IMR-90 (cell line): ENCODE measurements at regions not wholly inside any gene's neighbourhood (a gene's known extent, or its start where the extent isn't known, plus 50 kb on each side); places are given as distances from the start of the nearest gene placed in this dataset.

Experiments used
- ATAC-seq: fragments of 200-7000 bp; cut with Tn5 transposase; 2 replicates; pipeline ENCODE4 v1.9.1; 2020; ENCODE audit warnings: low read depth, mild to moderate bottlenecking, moderate library complexity
- BruUV-seq: library from RNA; stranded (reverse); fragments of 400-500 nt; replicated peaks from 2 replicates; lab custom pipeline; 2021; lab: Mats Ljungman, UMichigan
- CTCF ChIA-PET: fragments of 300-600 bp; formaldehyde crosslinking; extraction: SDS; loops from one replicate; lab custom pipeline; 2021; ENCODE audit warnings: antibody characterized with exemption; lab: Yijun Ruan, JAX
- POLR2A ChIA-PET: fragments of 300-600 bp; sonication (Branson Sonifier 250); formaldehyde crosslinking; loops from one replicate; lab custom pipeline; 2022; ENCODE audit warnings: antibody characterized with exemption; ENCODE audit not compliant: unreplicated experiment; lab: Charles Lee
- DNase-seq: peaks from one replicate; pipeline ENCODE4 v3.0.0; 2013
- H2AFZ ChIP-seq: replicated peaks from 2 replicates; pipeline ENCODE3; 2013; ENCODE audit warnings: low read length, mild to moderate bottlenecking; ENCODE audit not compliant: poor library complexity
- H2AK5ac ChIP-seq: 2 replicates; pipeline ENCODE4 v1.6.1; 2013; ENCODE audit warnings: low read depth, low read length, inconsistent platforms
- H2AK9ac ChIP-seq: replicated peaks from 2 replicates; pipeline ENCODE3; 2013; ENCODE audit warnings: mild to moderate bottlenecking, low read depth, low read length, moderate library complexity; ENCODE audit not compliant: poor library complexity
- H2BK120ac ChIP-seq: 2 replicates; pipeline ENCODE4 v1.6.1; 2013; ENCODE audit warnings: low read depth, low read length, inconsistent platforms
- H2BK15ac ChIP-seq: 3 replicates; pipeline ENCODE4 v1.6.1; 2013; ENCODE audit warnings: low read depth, low read length, inconsistent platforms
- H2BK20ac ChIP-seq: 2 replicates; pipeline ENCODE4 v1.6.1; 2013; ENCODE audit warnings: low read depth, mild to moderate bottlenecking, inconsistent platforms, low read length, moderate library complexity
- H2BK5ac ChIP-seq: 2 replicates; pipeline ENCODE4 v1.6.1; 2013; ENCODE audit warnings: mild to moderate bottlenecking, low read depth, low read length, inconsistent platforms; ENCODE audit not compliant: poor library complexity, severe bottlenecking
- H3K14ac ChIP-seq: replicated peaks from 2 replicates; pipeline ENCODE4 v1.6.1; 2013; ENCODE audit warnings: low read depth, low read length, inconsistent platforms
- H3K18ac ChIP-seq: 2 replicates; pipeline ENCODE4 v1.6.1; 2013; ENCODE audit warnings: low read depth, low read length, control low read depth
- H3K23ac ChIP-seq: 2 replicates; pipeline ENCODE4 v1.6.1; 2013; ENCODE audit warnings: low read depth, low read length, inconsistent platforms
- H3K27ac ChIP-seq: 2 replicates; pipeline ENCODE4 v1.5.1; 2013; ENCODE audit warnings: mild to moderate bottlenecking, control low read depth, low read length; ENCODE audit not compliant: insufficient read depth
- H3K27me3 ChIP-seq: 2 replicates; pipeline ENCODE4 v1.6.1; 2013; ENCODE audit warnings: low read length; ENCODE audit not compliant: control insufficient read depth, insufficient read depth
- H3K36me3 ChIP-seq: 2 replicates; pipeline ENCODE4 v1.6.1; 2013; ENCODE audit warnings: low read length, mixed read lengths; ENCODE audit not compliant: control insufficient read depth, insufficient read depth
- H3K4ac ChIP-seq: 2 replicates; pipeline ENCODE4 v1.6.1; 2013; ENCODE audit warnings: low read depth, low read length, inconsistent platforms
- H3K4me1 ChIP-seq: 2 replicates; pipeline ENCODE4 v1.6.1; 2013; ENCODE audit warnings: low read length, mixed read lengths; ENCODE audit not compliant: control insufficient read depth, insufficient read depth
- H3K4me2 ChIP-seq: 2 replicates; pipeline ENCODE4 v1.6.1; 2013; ENCODE audit warnings: low read depth, mild to moderate bottlenecking, control low read depth, low read length, moderate library complexity
- H3K4me3 ChIP-seq: 2 replicates; pipeline ENCODE4 v1.5.1; 2013; ENCODE audit warnings: low read depth, mild to moderate bottlenecking, control low read depth, low read length, moderate library complexity; ENCODE audit not compliant: insufficient read depth
- H3K56ac ChIP-seq: 2 replicates; pipeline ENCODE4 v1.6.1; 2013; ENCODE audit warnings: low read length, inconsistent platforms; ENCODE audit not compliant: insufficient read depth; ENCODE audit errors: extremely low read depth
- H3K79me1 ChIP-seq, 2 experiments: 2 replicates each; pipeline ENCODE4 v1.6.1; 2013; ENCODE audit warnings: low read length in 2 of 2, inconsistent platforms in 1 of 2, low read depth in 1 of 2
- H3K9ac ChIP-seq: 2 replicates; pipeline ENCODE4 v1.6.1; 2013; ENCODE audit warnings: low read depth, low read length, control low read depth
- H3K9me1 ChIP-seq: 2 replicates; pipeline ENCODE4 v1.6.1; 2013; ENCODE audit warnings: low read length, inconsistent platforms; ENCODE audit not compliant: insufficient read depth
- H3K9me3 ChIP-seq: 2 replicates; pipeline ENCODE4 v1.6.1; 2013; ENCODE audit warnings: low read length; ENCODE audit not compliant: control insufficient read depth, insufficient read depth
- H4K20me1 ChIP-seq: 2 replicates; pipeline ENCODE4 v1.6.1; 2013; ENCODE audit warnings: low read length, inconsistent platforms; ENCODE audit not compliant: insufficient read depth
- H4K5ac ChIP-seq: 2 replicates; pipeline ENCODE4 v1.6.1; 2013; ENCODE audit warnings: mild to moderate bottlenecking, low read depth, low read length, control low read depth
- H4K8ac ChIP-seq, 2 experiments: 2 replicates each; pipeline ENCODE4 v1.6.1; 2013; ENCODE audit warnings: low read depth in 2 of 2, low read length in 2 of 2, control low read depth in 1 of 2, inconsistent platforms in 1 of 2
- H4K91ac ChIP-seq: 2 replicates; pipeline ENCODE4 v1.6.1; 2013; ENCODE audit warnings: low read depth, low read length, inconsistent platforms; ENCODE audit not compliant: insufficient read depth
- CEBPB ChIP-seq: IDR thresholded peaks from 2 replicates; pipeline ENCODE4 v1.6.1; 2012; ENCODE audit warnings: low read depth, low read length, improper control_type of control experiment
- CTCF ChIP-seq: conservative IDR thresholded peaks from 2 replicates; pipeline ENCODE4 v1.5.1; 2012; ENCODE audit warnings: mild to moderate bottlenecking, low read depth, low read length, improper control_type of control experiment
- FOS ChIP-seq: fragments of 150-350 bp; IDR thresholded peaks from 2 replicates; pipeline ENCODE4 v1.6.1; 2016; ENCODE audit warnings: low read depth, low read length
- MAZ ChIP-seq: IDR thresholded peaks from 2 replicates; pipeline ENCODE4 v1.6.1; 2012; ENCODE audit warnings: low read depth, mild to moderate bottlenecking, low read length, improper control_type of control experiment, moderate library complexity, borderline replicate concordance
- NFE2L2 ChIP-seq: fragments of 150-350 bp; IDR thresholded peaks from 2 replicates; pipeline ENCODE4 v1.6.1; 2016; ENCODE audit warnings: low read depth, mild to moderate bottlenecking, low read length
- POLR2A ChIP-seq: IDR thresholded peaks from 2 replicates; pipeline ENCODE4 v1.6.1; 2012; ENCODE audit warnings: mild to moderate bottlenecking, low read depth, low read length
- RAD21 ChIP-seq: IDR thresholded peaks from 2 replicates; pipeline ENCODE4 v1.6.1; 2012; ENCODE audit warnings: low read length, improper control_type of control experiment
- RCOR1 ChIP-seq: IDR thresholded peaks from 2 replicates; pipeline ENCODE4 v1.6.1; 2012; ENCODE audit warnings: mild to moderate bottlenecking, low read length, improper control_type of control experiment; ENCODE audit not compliant: insufficient replicate concordance
- SMC3 ChIP-seq: fragments of 150-350 bp; IDR thresholded peaks from 2 replicates; pipeline ENCODE4 v1.6.1; 2016; ENCODE audit warnings: low read depth, mild to moderate bottlenecking, antibody characterized with exemption, low read length, moderate library complexity
- USF2 ChIP-seq: fragments of 150-350 bp; IDR thresholded peaks from 2 replicates; pipeline ENCODE4 v1.6.1; 2017; ENCODE audit warnings: mild to moderate bottlenecking, antibody characterized with exemption, low read length, low read depth
- WGBS, 2 experiments: methylation state at CpG; one replicate each; pipeline versions ENCODE4 v1.1.5 to v1.1.7; 2013; ENCODE audit warnings: missing lambda C conversion rate in 2 of 2; ENCODE audit not compliant: insufficient read length in 1 of 2; ENCODE audit errors: extremely low coverage in 2 of 2; 5-methylcytosine and 5-hydroxymethylcytosine counted together
- dilution Hi-C: fragments of 300-500 bp; cut with HindIII; formaldehyde crosslinking; loops from one replicate; pipeline ENCODE4 v1.14.3; 2018; ENCODE audit warnings: low sequenced_read_pairs; ENCODE audit not compliant: unreplicated experiment
- in situ Hi-C: fragments of 300-500 bp; cut with MboI; formaldehyde crosslinking; loops from 3 replicates; pipeline ENCODE4 v1.14.3; 2019; ENCODE audit warnings: low sequenced_read_pairs, inconsistent platforms, mixed read lengths
- intact Hi-C: fragments of 100-400 bp; cut with micrococcal nuclease; formaldehyde crosslinking; loops from 2 replicates; pipeline ENCODE4 v1.10.0; 2022

GRCh38 chr10:31151301-31151700 lies 119.6 kb upstream of the ZNF438 start:
- WGBS, 2 experiments: no CpG with 5 or more reads among the region's 2 CpGs
- in situ Hi-C loops: no loop called here
- dilution Hi-C loops: no loop called here
- Histone ChIP-seq H3K4me1 (peaks cover 14% of the 10 kb centered on the region), H3K27ac (no peak overlapping the region), H4K5ac (peak overlapping the region; percentile 55), H3K79me1 (peaks cover 0 to 9% of the 10 kb centered on the region in 2 experiments; a peak in 1 of 4 replicates), H2BK15ac (peak overlapping the region; percentile 82; the same call in 1 of the 3 replicates), H3K4me3 (no peak overlapping the region), H2AFZ (no peak overlapping the region), H2BK5ac (no peak overlapping the region), H4K20me1 (no peaks in the 10 kb centered on the region), H3K9me3 (no peaks in the 10 kb centered on the region), H4K8ac (peak overlapping the region in 1 of 2 experiments; percentile 59; a peak in 1 of 4 replicates), H3K4me2 (no peak overlapping the region), H3K14ac (peak overlapping the region; percentile 78), H3K18ac (peak overlapping the region; percentile 73; the same call in 1 of the 2 replicates), H3K9me1 (peaks cover 17% of the 10 kb centered on the region), H2AK9ac (no peak overlapping the region), H3K36me3 (no peaks in the 10 kb centered on the region), H3K23ac (no peak overlapping the region), H2AK5ac (peak overlapping the region; percentile 84), H3K27me3 (no peaks in the 10 kb centered on the region), H3K4ac (peak overlapping the region; percentile 71), H3K9ac (no peak overlapping the region), H3K56ac (no peak overlapping the region), H4K91ac (peak overlapping the region; percentile 42; the same call in 1 of the 2 replicates), H2BK120ac (peak overlapping the region; percentile 84), H2BK20ac (peak overlapping the region; percentile 61)
- BruUV-seq: no TSS peak
- POLR2A ChIA-PET: interaction anchor here (0.7 kb wide), 1 partner anchor 328 kb away, joined by 3 read pairs; no protein-coding TSS in a partner anchor
- CTCF ChIA-PET: no interaction called here
- no peak for TF ChIP-seq RCOR1
- no peak for TF ChIP-seq CTCF
- TF ChIP-seq POLR2A: no peak
- TF ChIP-seq MAZ: no peak
- no peak for TF ChIP-seq CEBPB
- TF ChIP-seq RAD21: no peak
- TF ChIP-seq NFE2L2: no peak
- no peak for TF ChIP-seq USF2
- TF ChIP-seq SMC3: no peak
- no peak for TF ChIP-seq FOS
- ATAC-seq: no peak
- intact Hi-C loops: no loop called here
- DNase-seq: no peak
